Psoas muscle (tissue), 7 donors: ENCODE measurements at regions not wholly inside any gene's neighbourhood (a gene's known extent, or its start where the extent isn't known, plus 50 kb on each side); places are given as distances from the start of the nearest gene placed in this dataset.
"Not testable (repeated sequence)": the region's sequence is repeated elsewhere in the genome, so short reads cannot be mapped to it uniquely, and the experiment has no call there.

ENCODE experiments used
- ATAC-seq, 4 donors: fragments of 200-7000 bp; cut with Tn5 transposase; one replicate each; pipeline ENCODE4 v1.9.1; 2020; ENCODE audit warnings: moderate library complexity in 3 of 4, mild to moderate bottlenecking in 2 of 4
- DNase-seq, 2 donors: peaks; one replicate each; pipeline ENCODE4 v3.0.0-alpha.2; 2020
- H3K27ac ChIP-seq: fragments of 200-600 bp; one replicate; pipeline ENCODE4 v1.8.0; 2022
- H3K27me3 ChIP-seq, 3 donors: fragments of 200-600 bp in 1 of 3; one replicate each; pipeline versions ENCODE4 v1.6.1 to v1.8.0; 2013 to 2022; ENCODE audit warnings: low read length in 2 of 3, mild to moderate bottlenecking in 2 of 3, moderate library complexity in 1 of 3; ENCODE audit not compliant: insufficient read depth in 3 of 3
- H3K36me3 ChIP-seq, 2 donors: fragments of 200-600 bp in 1 of 2; one replicate each; pipeline versions ENCODE4 v1.6.1 to v1.8.0; 2013 to 2022; ENCODE audit warnings: low read depth in 1 of 2, mild to moderate bottlenecking in 1 of 2, moderate library complexity in 1 of 2; ENCODE audit not compliant: insufficient read depth in 1 of 2
- H3K4me1 ChIP-seq: fragments of 200-600 bp; one replicate; pipeline ENCODE4 v1.8.0; 2022
- H3K4me3 ChIP-seq: fragments of 200-600 bp; one replicate; pipeline ENCODE4 v1.8.0; 2022; ENCODE audit warnings: mild to moderate bottlenecking
- H3K9me3 ChIP-seq: fragments of 200-600 bp; one replicate; pipeline ENCODE4 v1.8.0; 2022
- WGBS, 3 donors: extraction: QIAGEN DNeasy Blood & Tissue Kit; methylation state at CpG; one replicate each; pipeline versions ENCODE4 v1.1.6 to v1.1.7; 2013; 5-methylcytosine and 5-hydroxymethylcytosine counted together
- intact Hi-C, 2 donors: fragments of 100-400 bp; cut with DNase I; formaldehyde crosslinking; loops; one replicate each; pipeline versions ENCODE4 v1.11.0 to v1.14.2; 2022
- TF ChIP-seq, protein P1 (sequence below): fragments of 200-600 bp; IDR thresholded peaks from one replicate; pipeline ENCODE4 v1.8.0; 2022; ENCODE audit warnings: antibody characterized with exemption
- donor health status: healthy with polysubstance abuse.
- donor health status: DM: no; HTN: no; CAD: no; lungs with moderate emphysema.
- donor health status: Bipolar disorder and iron deficiency.
- donor health status: healthy.
- donor health status: DM: yes; HTN: yes; CAD: no.
- donor health status: DM: no; HTN: no; CAD: no.
- donor health status: DM: yes; HTN: yes; CAD: no.

DNA sequence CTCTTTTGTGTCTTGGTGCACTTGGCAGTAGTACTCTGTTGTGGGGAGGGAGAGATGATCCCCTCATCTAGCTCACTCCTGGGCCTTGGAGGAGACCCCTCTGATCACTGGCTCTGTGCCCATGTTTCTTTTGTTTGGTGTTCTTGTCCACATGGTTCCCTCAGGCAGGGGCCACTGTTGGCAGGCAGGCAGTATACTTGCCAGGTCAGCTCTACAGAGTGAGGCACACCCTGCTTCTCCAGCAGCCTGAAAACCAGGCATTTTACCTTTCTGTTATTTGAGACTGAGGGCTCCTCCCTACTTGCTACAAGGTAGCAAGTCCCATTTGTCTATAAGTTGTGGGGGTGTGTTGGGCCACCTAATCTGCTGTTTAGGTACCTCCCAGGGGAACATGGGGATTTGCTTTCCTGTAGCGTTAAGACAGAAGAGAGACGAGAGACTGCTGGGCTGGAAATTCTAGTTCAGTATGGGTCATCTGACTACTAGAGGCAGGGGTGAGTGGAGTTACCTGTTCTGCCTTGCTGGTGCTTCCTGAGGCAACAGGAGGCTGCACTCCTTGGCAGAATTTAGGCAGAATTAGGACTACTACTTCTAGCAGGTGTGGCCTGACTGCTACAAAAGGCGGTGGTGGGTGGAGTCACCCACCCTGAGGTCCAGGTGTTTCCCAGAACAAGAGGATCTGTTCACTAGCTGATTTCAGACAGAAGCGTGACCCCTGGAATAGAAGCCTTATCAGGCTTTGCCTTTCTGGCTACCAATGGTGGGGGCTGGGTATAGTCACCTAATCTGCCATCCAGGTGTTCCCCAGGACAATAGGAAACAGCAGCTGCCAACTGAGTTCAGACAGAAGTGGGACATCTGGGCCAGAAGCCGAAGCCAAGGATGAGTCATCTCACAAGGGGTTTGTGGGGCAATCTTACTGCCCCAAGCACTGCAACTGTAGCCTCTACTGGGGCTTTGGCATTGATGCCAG lies 843.0 kb upstream of the ATXN8OS start:
- WGBS, 3 donors = 74 to 80% (median 77%) methylated on average over 5 of the region's 5 CpGs
- DNase-seq = no peak

DNA sequence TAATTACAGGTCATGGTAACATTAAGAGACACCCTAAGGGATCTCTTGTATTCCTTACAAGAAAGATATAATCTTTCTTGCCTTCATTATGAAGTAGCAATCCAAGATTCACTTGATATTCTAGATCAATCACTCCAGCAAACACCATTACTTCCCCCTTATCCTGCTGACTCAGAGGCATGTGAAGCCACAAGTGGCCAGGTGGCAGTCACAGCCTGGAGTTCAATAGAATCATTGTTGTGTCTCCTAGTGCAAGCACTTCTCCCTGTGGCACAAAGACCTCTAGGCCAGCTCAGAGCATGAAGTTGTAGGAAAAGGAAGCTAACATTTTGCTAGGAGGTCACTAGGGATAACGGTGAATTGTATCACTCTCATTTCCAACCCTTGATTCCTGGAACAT lies 864.3 kb upstream of the ATXN8OS start:
- intact Hi-C loops = no loop called here
- WGBS, 3 donors = 80 to 97% (median 90%) methylated on average over 1 of the region's 1 CpG
- Histone ChIP-seq H3K27me3 (no peaks in the 10 kb centered on the region), H3K4me3 (no peak overlapping the region), H3K4me1 (no peaks in the 10 kb centered on the region), H3K36me3 (no peaks in the 10 kb centered on the region), H3K27ac (no peak overlapping the region), H3K9me3 (no peaks in the 10 kb centered on the region)
- TF ChIP-seq, protein P1, sequence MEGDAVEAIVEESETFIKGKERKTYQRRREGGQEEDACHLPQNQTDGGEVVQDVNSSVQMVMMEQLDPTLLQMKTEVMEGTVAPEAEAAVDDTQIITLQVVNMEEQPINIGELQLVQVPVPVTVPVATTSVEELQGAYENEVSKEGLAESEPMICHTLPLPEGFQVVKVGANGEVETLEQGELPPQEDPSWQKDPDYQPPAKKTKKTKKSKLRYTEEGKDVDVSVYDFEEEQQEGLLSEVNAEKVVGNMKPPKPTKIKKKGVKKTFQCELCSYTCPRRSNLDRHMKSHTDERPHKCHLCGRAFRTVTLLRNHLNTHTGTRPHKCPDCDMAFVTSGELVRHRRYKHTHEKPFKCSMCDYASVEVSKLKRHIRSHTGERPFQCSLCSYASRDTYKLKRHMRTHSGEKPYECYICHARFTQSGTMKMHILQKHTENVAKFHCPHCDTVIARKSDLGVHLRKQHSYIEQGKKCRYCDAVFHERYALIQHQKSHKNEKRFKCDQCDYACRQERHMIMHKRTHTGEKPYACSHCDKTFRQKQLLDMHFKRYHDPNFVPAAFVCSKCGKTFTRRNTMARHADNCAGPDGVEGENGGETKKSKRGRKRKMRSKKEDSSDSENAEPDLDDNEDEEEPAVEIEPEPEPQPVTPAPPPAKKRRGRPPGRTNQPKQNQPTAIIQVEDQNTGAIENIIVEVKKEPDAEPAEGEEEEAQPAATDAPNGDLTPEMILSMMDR = no peak
- DNase-seq = no peak
- ATAC-seq = no peak

More for the DNA sequence above, 843.0 kb upstream of the ATXN8OS start:
- no peak overlapping the region for H3K4me3 ChIP-seq
- no peak for ATAC-seq
- H3K27me3 ChIP-seq = no peaks in the 10 kb centered on the region
- H3K4me1 ChIP-seq = no peaks in the 10 kb centered on the region
- no peaks in the 10 kb centered on the region for H3K9me3 ChIP-seq
- intact Hi-C loops = no loop called here
- no peak overlapping the region for H3K27ac ChIP-seq
- no peaks in the 10 kb centered on the region for H3K36me3 ChIP-seq
- TF ChIP-seq, protein P1 = no peak

DNA sequence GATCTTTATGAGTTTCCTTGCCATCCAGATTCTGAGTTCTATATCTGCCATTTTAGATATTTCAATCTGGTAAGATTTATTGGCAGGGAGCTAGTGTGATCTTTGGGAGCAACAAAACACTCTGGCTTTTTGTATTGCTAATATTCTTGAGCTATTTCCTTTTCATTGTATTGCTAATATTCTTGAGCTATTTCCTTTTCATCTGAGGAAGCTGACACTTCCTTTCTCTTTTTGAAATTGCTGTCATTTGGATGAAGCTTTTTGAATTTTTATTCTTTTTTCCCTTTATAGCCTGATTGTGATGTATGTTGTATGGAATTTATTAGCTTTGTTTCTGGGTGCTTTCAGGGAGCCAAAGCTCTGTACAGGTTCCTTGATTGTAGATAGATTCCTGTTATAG lies 873.5 kb upstream of the ATXN8OS start:
- H3K27ac ChIP-seq = no peak overlapping the region
- ATAC-seq (no peak), DNase-seq (no peak)
- H3K9me3 ChIP-seq = no peaks in the 10 kb centered on the region
- H3K27me3 ChIP-seq = no peaks in the 10 kb centered on the region
- H3K4me3 ChIP-seq = no peak overlapping the region
- no peaks in the 10 kb centered on the region for H3K4me1 ChIP-seq
- TF ChIP-seq, protein P1 = no peak
- H3K36me3 ChIP-seq = no peaks in the 10 kb centered on the region
- intact Hi-C loops = no loop called here

DNA sequence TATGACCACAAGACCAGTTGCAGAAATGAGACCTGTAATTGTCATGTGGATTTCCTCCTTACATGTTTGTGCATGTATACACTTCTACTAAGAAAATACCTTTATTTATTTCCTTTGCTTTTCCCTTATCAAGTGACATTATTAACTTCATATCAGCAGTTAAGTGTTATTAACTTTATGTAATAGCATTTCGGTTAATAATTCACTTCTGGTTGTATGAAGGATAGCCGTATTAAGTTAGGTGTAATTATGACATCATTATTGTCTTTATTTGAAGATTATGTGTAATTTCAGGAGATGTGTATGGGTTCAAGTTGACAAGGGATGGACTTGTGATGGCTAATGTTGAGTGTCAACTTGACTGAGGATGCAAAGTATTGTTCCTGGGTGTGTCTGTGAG lies 881.2 kb upstream of the ATXN8OS start:
- intact Hi-C loops = no loop called here
- no peak for DNase-seq

DNA sequence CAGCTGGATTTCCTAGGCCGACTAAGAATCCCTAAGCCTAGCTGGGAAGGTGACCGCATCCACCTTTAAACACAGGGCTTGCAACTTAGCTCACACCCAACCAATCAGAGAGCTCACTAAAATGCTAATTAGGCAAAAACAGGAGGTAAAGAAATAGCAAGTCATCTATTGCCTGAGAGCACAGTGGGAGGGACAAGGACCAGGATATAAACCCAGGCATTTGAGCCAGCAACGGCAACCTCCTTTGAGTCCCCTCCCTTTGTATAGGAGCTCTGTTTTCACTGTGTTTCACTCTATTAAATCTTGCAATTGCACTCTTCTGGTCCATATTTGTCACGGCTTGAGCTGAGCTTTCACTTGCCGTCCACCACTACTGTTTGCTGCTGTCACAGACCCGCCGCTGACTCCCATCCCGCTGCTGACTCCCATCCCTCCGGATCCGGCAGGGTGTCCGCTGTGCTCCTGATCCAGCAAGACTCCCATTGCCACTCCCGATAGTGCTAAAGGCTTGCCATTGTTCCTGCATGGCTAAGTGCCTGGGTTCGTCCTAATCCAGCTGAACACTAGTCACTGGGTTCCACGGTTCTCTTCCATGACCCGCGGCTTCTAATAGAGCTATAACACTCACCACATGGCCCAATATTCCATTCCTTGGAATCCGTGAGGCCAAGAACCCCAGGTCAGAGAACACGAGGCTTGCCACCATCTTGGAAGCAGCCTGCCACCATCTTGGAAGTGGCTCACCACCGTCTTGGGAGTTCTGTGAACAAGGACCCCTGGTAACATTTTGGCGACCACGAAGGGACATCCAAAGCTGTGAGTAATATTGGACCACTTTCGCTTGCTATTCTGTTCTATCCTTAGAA lies 885.8 kb upstream of the ATXN8OS start:
- 93 to 94% (median 93%) methylated on average over 22 of the region's 22 CpGs for WGBS, 3 donors
- DNase-seq, ATAC-seq, H3K4me3 ChIP-seq, H3K4me1 ChIP-seq, H3K9me3 ChIP-seq, H3K27me3 ChIP-seq, intact Hi-C loops, H3K36me3 ChIP-seq, H3K27ac ChIP-seq: not testable (repeated sequence)

More for the DNA sequence above, 881.2 kb upstream of the ATXN8OS start:
- no peaks in the 10 kb centered on the region for H3K4me1 ChIP-seq
- no peaks in the 10 kb centered on the region for H3K27me3 ChIP-seq
- no peaks in the 10 kb centered on the region for H3K36me3 ChIP-seq
- peaks cover 3% of the 10 kb centered on the region for H3K9me3 ChIP-seq
- no peak overlapping the region for H3K4me3 ChIP-seq
- TF ChIP-seq, protein P1 = no peak
- 91 to 95% (median 92%) methylated on average over 2 of the region's 2 CpGs for WGBS, 3 donors
- ATAC-seq = no peak
- H3K27ac ChIP-seq = no peak overlapping the region
